ENCODE measurements at regions not wholly inside any gene's neighbourhood (a gene's known extent, or its start where the extent isn't known, plus 50 kb on each side); places are given as distances from the start of the nearest gene placed in this dataset.

DNA sequence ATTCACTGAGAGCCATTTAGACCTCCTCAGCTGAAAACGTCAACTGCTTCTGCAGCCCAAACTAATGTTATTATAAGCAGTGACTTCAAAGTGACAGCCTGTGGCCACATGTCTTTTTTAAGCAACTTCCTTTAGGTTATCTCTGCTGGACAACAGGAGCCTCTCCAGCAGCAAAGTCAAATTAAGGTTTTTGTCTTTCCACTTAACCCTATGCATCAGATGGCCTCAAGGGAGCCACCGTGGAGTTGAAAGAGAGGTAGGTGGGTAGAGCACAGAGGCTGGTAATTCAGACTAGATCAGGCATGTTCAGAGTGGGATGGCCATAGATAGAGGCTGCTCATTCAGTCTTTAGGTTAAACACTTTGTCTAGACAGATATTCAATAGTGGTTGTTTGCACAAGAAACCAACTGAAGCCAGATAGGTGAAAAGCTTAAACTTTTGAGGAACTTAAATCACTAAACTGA lies 300.6 kb upstream of the ECI2 start:
- TF ChIP-seq, protein P1, sequence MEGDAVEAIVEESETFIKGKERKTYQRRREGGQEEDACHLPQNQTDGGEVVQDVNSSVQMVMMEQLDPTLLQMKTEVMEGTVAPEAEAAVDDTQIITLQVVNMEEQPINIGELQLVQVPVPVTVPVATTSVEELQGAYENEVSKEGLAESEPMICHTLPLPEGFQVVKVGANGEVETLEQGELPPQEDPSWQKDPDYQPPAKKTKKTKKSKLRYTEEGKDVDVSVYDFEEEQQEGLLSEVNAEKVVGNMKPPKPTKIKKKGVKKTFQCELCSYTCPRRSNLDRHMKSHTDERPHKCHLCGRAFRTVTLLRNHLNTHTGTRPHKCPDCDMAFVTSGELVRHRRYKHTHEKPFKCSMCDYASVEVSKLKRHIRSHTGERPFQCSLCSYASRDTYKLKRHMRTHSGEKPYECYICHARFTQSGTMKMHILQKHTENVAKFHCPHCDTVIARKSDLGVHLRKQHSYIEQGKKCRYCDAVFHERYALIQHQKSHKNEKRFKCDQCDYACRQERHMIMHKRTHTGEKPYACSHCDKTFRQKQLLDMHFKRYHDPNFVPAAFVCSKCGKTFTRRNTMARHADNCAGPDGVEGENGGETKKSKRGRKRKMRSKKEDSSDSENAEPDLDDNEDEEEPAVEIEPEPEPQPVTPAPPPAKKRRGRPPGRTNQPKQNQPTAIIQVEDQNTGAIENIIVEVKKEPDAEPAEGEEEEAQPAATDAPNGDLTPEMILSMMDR (IDR thresholded peaks at IDR 0.05) = no peak
- CTCF ChIA-PET = no interaction called here

DNA sequence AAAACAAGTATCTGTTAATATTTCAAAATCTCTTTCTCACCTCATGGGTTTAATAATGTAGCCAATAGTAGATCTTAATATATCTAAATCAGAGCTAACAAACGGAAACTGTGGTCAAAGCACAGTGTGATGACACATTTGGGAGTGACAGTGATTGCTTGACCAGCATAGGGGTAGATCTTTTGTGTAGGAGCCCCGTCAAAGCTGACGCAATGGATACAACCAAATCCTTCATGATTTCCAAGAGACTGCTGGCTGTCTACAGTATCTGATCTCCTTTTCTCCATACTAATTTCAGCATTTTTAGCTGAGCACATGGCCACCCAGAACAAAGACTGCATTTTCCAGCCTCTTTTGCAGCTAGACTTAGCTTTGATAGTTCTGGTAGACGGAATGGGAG lies 299.3 kb upstream of the ECI2 start:
- H3K27ac Mint-ChIP-seq = no peak overlapping the region
- no peaks in the 10 kb centered on the region for H3K4me1 Mint-ChIP-seq (ENCODE audit: low read depth)
- H3K4me3 Mint-ChIP-seq = no peak overlapping the region
- H3K9me3 Mint-ChIP-seq = peaks cover under 1% of the 10 kb centered on the region
- no peaks in the 10 kb centered on the region for H3K36me3 Mint-ChIP-seq (ENCODE audit: low read depth)
- intact Hi-C loops (cut with micrococcal nuclease) = no loop called here
- peaks cover 15% of the 10 kb centered on the region for H3K27me3 Mint-ChIP-seq
- CTCF ChIA-PET = no interaction called here
- ATAC-seq (no peak), DNase-seq (no peak)
- TF ChIP-seq, protein P1 (IDR thresholded peaks at IDR 0.05) = no peak
- POLR2A ChIA-PET = no interaction called here

More for the DNA sequence above, 300.6 kb upstream of the ECI2 start:
- peaks cover 15% of the 10 kb centered on the region for H3K27me3 Mint-ChIP-seq
- POLR2A ChIA-PET = no interaction called here
- intact Hi-C loops (cut with micrococcal nuclease) = no loop called here
- no peak overlapping the region for H3K27ac Mint-ChIP-seq
- ATAC-seq (no peak), DNase-seq (no peak)
- no peak overlapping the region for H3K4me3 Mint-ChIP-seq
- H3K9me3 Mint-ChIP-seq = no peaks in the 10 kb centered on the region
- no peaks in the 10 kb centered on the region for H3K36me3 Mint-ChIP-seq (ENCODE audit: low read depth)
- H3K4me1 Mint-ChIP-seq (ENCODE audit: low read depth) = no peaks in the 10 kb centered on the region

DNA sequence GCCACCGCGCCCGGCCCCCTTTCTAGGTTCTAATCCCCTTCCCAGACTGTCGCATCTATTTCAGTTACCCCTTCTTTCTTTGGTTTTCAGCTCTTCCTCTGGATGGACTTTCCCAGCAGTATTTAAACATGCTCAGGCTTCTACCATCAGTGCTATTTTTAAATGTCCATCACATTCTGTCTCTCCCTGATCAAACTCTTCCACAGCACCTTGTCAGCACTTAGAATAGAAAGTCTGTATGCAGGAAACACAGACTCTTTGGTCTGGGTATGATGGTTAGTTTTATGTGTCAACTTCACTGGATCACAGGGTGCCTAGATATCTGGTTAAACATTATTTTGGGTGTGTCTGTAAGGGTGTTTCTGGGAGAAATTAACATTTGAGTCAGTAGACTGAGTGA lies 297.8 kb upstream of the ECI2 start:
- Mint-ChIP-seq H3K36me3 (ENCODE audit: low read depth) (no peaks in the 10 kb centered on the region), H3K4me1 (ENCODE audit: low read depth) (no peaks in the 10 kb centered on the region), H3K27ac (no peak overlapping the region), H3K27me3 (peaks cover 15% of the 10 kb centered on the region), H3K4me3 (no peak overlapping the region), H3K9me3 (peaks cover 4% of the 10 kb centered on the region)
- TF ChIP-seq, protein P1 (IDR thresholded peaks at IDR 0.05) = no peak
- CTCF ChIA-PET = no interaction called here
- intact Hi-C loops (cut with micrococcal nuclease) = no loop called here
- ATAC-seq = no peak
- DNase-seq = no peak
- POLR2A ChIA-PET = no interaction called here

DNA sequence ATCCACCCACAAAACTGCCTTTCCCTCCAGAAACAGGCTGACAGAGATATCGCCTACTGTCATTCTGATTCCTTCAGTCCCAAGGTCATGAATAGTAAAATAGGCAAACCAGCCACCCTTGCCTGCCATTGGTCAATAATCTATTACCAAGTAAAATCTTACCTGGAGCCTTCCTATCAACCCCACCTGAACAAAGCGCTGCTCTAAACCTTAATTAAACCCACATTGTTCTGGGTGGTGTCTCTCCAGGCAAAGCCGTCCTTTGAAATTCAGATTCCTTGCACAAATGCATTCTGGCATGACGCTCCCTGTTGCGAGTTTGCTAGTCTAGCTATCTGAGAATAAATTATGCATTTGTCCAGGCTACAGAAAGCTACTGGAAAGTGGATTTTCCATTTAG lies 291.6 kb upstream of the ECI2 start:
- ChIA-PET POLR2A (no interaction called here), CTCF (no interaction called here)
- peaks cover 3% of the 10 kb centered on the region for H3K27me3 Mint-ChIP-seq

DNA sequence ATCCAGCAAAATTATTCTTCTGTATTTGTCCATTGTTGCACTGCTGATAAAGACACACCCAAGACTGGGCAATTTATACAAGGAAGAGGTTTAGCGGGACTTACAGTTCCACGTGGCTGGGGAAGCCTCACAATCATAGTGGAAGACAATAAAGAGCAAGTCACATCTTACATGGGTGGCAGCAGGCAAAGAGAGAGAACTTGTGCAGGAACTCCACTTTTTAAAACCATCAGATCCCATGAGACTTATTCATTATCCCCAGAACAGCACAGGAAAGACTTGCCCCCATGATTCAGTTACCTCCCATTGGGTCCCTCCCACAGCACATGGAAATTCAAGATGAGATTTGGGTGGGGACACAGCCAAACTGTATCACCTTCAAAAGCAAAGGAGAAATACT lies 286.5 kb upstream of the ECI2 start:
- H3K9me3 Mint-ChIP-seq = peaks cover 4% of the 10 kb centered on the region
- no peak overlapping the region for H3K4me3 Mint-ChIP-seq
- no peak for DNase-seq
- intact Hi-C loops (cut with micrococcal nuclease) = no loop called here
- no peaks in the 10 kb centered on the region for H3K36me3 Mint-ChIP-seq (ENCODE audit: low read depth)
- H3K27me3 Mint-ChIP-seq = peaks cover 7% of the 10 kb centered on the region
- no peak for ATAC-seq
- CTCF ChIA-PET = no interaction called here
- H3K4me1 Mint-ChIP-seq (ENCODE audit: low read depth) = no peaks in the 10 kb centered on the region
- POLR2A ChIA-PET = no interaction called here
- TF ChIP-seq, protein P1 (IDR thresholded peaks at IDR 0.05) = no peak
- no peak overlapping the region for H3K27ac Mint-ChIP-seq

More for the DNA sequence above, 291.6 kb upstream of the ECI2 start:
- Mint-ChIP-seq H3K36me3 (ENCODE audit: low read depth) (no peaks in the 10 kb centered on the region), H3K4me1 (ENCODE audit: low read depth) (no peaks in the 10 kb centered on the region), H3K4me3 (no peak overlapping the region), H3K27ac (no peak overlapping the region), H3K9me3 (peaks cover 8% of the 10 kb centered on the region)
- intact Hi-C loops (cut with micrococcal nuclease) = no loop called here
- no peak for DNase-seq
- ATAC-seq = no peak
- TF ChIP-seq, protein P1 (IDR thresholded peaks at IDR 0.05) = no peak

Data from activated CD8-positive, alpha-beta T cell treated with anti-CD3 and anti-CD28 coated beads for 36 hours (primary cell).